Retina (tissue), 1 donor: ENCODE measurements at regions not wholly inside any gene's neighbourhood (a gene's known extent, or its start where the extent isn't known, plus 50 kb on each side); places are given as distances from the start of the nearest gene placed in this dataset.

ENCODE experiments used
- DNase-seq: peaks from one replicate; pipeline ENCODE4 v3.0.0-alpha.2; 2016

DNA sequence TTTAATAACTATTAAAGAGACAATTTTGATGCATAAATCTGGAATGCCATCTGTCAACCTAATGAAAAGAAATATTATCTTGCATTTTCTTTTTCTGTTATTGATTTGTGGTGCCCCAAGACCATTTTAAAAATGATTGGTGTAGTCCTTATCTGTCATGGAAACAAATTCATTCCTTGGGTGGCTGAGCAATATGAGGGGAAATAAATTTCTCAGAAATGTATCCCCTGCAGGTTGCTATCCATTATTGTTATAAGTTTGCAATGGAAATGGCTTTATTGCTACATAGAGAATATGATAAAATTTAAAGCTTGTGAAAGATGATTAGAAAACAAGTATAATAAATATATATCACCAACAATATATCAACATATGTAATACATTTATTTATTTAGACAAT is 607.0 kb downstream of the DNAJB9 start:
- no peak for DNase-seq

GRCh38 chr7:109178342-109178741 is 608.7 kb downstream of the DNAJB9 start:
- no peak for DNase-seq

- DNase-seq: no peak
Measured at GRCh38 chr7:109179601-109180000, 609.9 kb downstream of the DNAJB9 start.

DNA sequence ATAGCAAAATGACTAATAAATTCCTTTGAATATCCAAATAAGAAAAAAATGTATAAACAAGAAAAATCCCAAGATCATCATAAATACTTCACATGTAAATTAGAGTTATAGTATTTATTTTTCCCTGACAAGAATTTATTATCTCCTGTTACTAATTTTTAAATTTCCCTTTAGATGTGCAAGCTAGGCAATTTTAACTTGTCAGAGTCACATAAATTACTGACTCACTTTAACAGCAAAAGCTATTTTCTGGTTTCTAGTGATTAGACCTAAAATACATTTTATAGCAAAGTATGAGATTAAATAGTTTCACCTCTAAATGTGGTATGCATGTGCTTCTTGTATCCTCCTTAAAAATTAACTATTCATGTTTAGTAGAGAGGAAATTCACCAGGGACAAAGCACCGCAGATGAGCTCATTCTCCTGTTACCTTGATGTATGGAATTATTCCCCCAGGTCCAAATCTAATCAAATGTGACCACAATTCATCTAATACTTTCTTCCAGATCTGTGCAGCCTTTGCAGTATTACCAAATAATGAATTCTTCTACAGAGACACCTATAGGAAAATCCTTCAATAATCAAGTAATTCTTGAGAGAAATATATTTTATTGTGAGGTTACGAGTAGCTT is 621.2 kb downstream of the DNAJB9 start:
- DNase-seq: no peak

DNA sequence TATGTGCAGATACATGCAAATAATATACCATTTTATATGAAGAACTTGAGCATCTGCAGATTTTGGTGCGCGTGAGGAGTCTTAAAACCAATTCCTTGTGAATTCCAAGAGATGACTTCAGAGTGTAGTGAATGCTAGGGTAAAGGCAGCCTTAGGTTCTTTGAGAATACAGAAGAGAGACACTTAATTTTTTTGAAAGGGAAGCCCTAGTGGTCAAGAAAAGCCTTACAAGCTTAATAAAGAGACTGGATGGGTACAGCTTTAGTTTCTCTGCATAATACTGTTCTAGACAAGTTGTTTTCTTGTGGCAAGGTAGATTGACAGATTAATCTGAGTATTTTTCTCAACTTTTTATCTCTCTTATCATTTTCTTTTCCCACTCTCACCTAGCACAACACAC is 636.5 kb downstream of the DNAJB9 start:
- DNase-seq: no peak

GRCh38 chr7:109213081-109213480 is 643.4 kb downstream of the DNAJB9 start:
- no peak for DNase-seq

GRCh38 chr7:109215341-109215740 is 645.7 kb downstream of the DNAJB9 start:
- no peak for DNase-seq

DNA sequence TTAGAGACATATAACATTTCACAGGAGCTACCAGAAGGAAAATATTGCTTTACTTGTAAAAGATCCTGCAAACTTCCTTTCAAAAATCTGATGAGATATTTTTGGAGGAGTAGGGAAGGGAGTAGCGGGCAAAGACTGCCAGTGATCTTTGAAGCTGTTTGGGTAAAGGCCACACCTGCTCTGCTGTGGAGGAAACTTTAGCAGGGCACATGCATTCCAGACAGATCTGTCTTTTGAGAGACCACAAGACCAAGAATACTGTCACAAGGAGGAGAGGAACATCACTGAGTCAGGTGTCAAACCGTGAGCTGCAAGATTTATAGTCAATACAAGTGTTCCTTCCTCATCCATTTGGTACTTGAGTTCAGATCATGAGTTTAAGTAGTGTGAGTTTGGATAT is 654.4 kb downstream of the DNAJB9 start:
- DNase-seq: no peak

GRCh38 chr7:109226699-109227098 is 657.0 kb downstream of the DNAJB9 start:
- no peak for DNase-seq

- DNase-seq: no peak
Measured at GRCh38 chr7:109235316-109235715, 665.6 kb downstream of the DNAJB9 start.

DNA sequence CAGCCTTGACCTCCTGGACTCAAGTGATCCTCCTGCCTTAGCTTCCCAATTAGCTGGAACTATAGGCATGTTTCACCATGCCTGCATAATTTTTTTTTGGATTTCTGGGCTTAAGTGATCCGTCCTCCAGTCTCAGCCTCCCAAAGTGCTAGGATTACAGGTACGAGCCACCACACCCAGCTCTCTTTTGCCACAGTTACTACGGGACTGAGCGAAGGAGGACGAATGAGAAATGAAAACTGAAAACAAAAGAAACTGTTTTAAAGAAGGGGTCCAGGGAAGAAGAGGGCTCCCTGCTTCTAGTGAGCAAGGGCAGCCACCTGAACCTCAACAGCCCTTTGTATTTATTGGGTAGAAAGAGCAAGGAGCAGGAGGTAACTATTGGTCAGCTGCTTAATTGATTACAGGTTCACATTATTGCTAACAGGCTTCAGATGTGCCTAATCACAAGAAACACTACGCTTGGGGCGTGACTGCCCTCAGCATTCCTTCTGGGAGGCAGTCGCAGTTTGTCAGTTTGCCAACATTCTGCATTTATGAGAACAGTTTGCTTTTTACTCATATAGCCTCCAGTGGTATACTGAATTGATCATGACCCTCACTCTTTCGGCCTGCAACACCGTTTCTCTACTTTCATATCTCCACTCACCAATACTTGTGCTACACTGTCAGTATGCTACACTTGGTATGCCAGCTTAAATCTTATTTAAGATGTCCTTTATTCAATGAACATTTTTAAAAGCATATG is 676.8 kb downstream of the DNAJB9 start:
- no peak for DNase-seq

DNA sequence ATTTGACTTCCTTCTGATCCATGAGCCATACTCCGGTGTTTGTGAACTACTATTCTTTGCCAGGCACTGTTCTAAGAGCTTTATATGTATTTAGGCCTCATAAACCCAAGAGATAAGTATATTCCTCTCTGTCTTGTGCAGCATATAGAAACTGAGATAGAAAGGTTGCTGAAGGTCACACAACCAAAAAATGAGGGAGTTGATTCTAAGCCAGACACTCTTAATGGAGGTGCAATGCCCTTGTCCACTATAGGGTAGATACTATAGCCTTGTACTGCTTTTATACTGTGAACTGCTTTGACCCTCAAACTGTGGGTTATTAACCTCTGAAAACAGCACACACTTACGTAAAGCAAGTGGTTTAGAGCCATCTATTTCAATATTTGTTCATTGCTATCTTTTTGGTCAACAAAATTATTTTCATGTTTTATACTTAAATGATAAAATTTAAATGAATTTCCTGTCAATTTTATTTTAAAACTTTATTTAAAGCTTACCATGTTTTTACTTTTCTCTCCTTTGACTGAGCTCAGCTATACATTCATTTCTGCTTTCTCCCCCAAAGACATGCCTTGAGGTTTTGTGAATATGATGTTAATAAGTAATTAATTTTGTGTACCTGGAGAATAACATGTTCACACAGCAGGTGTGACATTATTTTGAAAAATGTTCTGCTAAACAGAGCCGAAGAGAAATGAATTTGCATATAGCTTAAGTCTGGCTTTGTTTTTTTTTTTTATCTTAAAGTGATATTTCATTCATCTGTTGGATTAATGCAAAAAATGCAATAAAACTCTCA is 687.3 kb downstream of the DNAJB9 start:
- DNase-seq: no peak

DNA sequence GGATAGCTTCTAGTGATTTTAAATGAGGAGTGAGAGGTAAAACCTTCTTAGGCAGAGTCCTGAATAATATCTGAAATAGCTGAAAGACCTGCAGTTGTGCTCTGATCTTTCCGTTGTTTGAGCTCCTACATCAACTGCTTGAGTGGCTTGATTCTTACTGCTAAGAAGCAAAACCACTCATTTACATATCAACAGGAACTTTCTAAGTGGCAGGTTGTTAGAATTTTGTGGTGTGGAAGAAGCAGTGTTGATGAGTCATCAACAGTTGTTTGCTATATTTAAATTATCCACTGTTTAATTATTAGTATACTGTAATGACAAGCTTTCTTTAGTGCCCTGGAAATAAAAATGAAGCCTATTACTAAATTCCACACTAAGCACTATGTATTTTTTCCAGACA is 689.5 kb downstream of the DNAJB9 start:
- DNase-seq: no peak

DNA sequence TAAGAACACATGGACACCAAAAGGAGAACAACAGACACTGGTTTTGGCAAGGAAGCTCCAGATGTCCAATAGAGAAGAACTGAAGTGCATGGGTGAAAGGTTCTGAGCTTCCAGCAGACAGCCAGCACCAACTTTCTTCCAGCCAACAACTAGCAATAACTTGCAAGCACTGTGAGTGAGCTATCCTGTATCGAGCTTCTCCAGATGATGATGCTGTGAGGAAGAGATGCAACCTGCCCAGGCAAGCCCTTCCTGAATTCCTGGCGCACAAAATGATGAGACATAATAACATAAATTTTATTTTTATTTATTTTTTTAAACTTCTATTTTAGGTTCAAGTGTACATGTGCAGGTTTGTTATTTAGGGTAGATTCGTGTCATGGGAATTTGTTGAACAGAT is 692.1 kb downstream of the DNAJB9 start:
- no peak for DNase-seq

DNA sequence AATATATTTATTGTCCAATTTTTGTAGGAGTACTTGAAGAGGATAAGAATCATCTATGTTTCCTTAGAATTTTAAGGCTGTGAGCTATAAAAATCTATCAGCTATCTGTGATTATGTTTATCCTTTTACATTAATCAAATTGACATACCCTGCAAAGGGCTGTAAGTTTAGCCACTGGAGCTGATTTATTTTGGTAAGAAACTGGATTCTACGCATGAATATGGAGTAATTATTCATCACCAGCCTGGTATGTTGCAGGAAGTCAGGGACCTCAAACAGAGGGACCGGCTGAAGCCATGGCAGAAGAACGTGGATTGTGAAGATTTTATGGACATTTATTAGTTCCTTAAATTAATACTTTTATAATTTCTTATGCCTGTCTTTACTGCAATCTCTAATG is 696.9 kb downstream of the DNAJB9 start:
- DNase-seq: no peak

- no peak for DNase-seq
Measured at GRCh38 chr7:109276348-109276747, 706.7 kb downstream of the DNAJB9 start.

GRCh38 chr7:109282726-109283125 is 713.1 kb downstream of the DNAJB9 start:
- DNase-seq: no peak

DNA sequence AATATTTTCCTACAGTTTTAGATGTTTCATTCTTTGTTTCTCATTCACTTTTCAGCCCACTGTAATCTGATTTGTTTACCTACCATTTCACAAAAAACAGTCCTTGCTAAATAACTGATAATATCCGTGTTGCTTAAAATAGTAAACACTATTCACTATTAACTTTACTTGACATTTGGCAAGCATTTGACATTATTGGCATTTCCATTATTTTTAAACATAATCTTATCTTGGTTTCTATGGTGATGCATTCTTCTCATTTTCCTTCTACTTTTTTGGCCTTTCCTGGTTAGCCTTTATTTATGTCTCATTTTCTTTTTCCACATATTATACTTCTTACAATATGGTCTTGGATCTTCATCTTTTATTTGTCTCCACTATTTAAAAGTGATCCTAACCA is 715.3 kb downstream of the DNAJB9 start:
- DNase-seq: no peak

DNA sequence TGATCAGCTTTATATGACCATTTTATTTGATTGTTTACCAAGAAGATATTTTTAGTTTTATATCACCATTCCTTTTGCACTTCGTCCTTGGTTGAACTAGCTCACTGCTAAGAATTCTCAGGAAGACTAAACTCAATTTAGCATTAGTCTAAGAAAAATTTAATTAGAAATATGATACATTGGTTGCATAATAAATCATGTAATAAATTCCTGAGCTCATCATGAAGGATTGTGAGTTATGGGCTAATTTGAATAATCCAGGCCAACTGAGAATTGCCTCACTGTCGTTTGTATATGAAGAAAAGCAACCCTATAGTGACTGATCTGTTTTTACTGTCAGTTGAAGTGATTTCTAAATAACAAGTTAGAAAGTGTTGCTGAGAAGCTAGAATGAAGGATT is 725.5 kb downstream of the DNAJB9 start:
- DNase-seq: no peak

DNA sequence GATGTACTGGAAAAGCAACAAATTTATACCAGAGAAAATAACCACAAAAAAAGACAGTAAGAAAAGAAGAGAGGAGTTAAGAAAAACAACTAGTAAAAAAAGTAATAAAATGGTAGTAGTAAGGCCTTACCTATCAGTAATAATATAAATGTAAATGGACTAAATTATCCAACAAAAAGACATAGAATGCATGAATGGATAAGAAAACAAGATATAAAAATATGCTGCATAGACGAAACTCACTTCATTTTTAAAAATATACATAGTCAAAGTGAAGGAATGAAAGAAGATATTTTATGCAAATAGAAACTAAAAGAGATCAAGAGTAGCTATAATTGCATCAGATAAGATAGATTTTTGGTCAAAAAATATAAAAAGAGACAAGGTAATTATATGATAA is 739.1 kb downstream of the DNAJB9 start:
- no peak for DNase-seq

DNA sequence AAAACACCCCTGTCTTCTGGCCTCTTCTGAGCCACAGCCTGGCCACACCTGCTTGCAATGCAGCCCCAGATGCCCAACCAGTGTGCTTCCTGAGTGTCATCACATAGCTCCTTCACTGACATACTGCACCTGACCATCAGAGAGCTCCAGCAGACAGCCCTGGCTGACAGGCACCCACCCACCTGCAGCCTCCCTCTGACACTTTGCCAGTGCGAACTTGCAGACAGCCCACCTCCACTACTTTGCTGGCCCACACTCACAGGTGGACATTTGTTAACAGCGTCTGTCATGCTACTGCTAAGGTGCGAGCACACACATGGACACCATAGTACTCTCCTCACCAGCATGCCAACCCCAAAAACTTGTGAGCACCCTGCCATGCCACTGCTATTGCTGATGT is 740.1 kb downstream of the DNAJB9 start:
- DNase-seq: no peak

GRCh38 chr7:109318136-109318535 is 748.5 kb downstream of the DNAJB9 start:
- DNase-seq: no peak

- no peak for DNase-seq
Measured at GRCh38 chr7:109322833-109323232, 753.2 kb downstream of the DNAJB9 start.

DNA sequence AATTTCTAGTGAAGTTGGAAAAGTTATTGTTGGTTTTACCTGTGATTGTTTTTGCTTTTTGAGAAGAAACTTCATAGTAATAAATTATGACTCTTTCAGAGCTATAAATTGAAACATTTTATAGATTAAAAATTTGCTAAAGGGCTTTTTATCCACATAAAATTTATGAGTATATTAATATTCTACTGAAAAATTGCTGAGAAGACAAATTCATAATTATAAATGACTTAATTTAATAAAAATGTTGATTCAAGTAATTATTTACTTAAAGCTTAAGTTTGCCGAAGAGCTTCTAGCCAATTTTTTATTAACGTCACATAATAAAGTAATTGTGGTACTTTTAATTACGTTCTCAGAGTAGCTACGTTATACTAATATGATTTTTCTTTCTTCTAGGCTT is 761.7 kb downstream of the DNAJB9 start:
- no peak for DNase-seq
